HG03025 (cell line): ENCODE measurements at regions not wholly inside any gene's neighbourhood (a gene's known extent, or its start where the extent isn't known, plus 50 kb on each side); places are given as distances from the start of the nearest gene placed in this dataset.
"Not testable (repeated sequence)": the region's sequence is repeated elsewhere in the genome, so short reads cannot be mapped to it uniquely, and the experiment has no call there.

Experiments
- ATAC-seq: cut with Tn5 transposase; IDR thresholded peaks from one replicate; pipeline ENCODE4 v1.9.1; 2021; ENCODE audit warnings: mild to moderate bottlenecking, moderate library complexity; ENCODE audit not compliant: unreplicated experiment, low FRiP score

- no peak for ATAC-seq
Measured at GRCh38 chr11:115980337-115981103, 476.3 kb upstream of the CADM1 start.

- no peak for ATAC-seq
Measured at GRCh38 chr11:115974703-115975102, 470.5 kb upstream of the CADM1 start.

GRCh38 chr11:115967203-115967602 is 463.0 kb upstream of the CADM1 start:
- ATAC-seq: not testable (repeated sequence)

GRCh38 chr11:115965767-115966504 is 461.7 kb upstream of the CADM1 start:
- ATAC-seq: no peak

GRCh38 chr11:115964091-115964490 is 459.9 kb upstream of the CADM1 start:
- no peak for ATAC-seq

- ATAC-seq: no peak
Measured at GRCh38 chr11:115963156-115963555, 458.9 kb upstream of the CADM1 start.

- no peak for ATAC-seq
Measured at GRCh38 chr11:115961159-115962003, 457.2 kb upstream of the CADM1 start.

- no peak for ATAC-seq
Measured at GRCh38 chr11:115959081-115959486, 454.9 kb upstream of the CADM1 start.

- ATAC-seq: no peak
Measured at GRCh38 chr11:115958089-115959000, 454.1 kb upstream of the CADM1 start.

- no peak for ATAC-seq
Measured at GRCh38 chr11:115955803-115956202, 451.6 kb upstream of the CADM1 start.

- ATAC-seq: no peak
Measured at GRCh38 chr11:115950660-115951059, 446.4 kb upstream of the CADM1 start.

GRCh38 chr11:115944596-115944995 is 440.4 kb upstream of the CADM1 start:
- no peak for ATAC-seq

GRCh38 chr11:115942011-115942410 is 437.8 kb upstream of the CADM1 start:
- no peak for ATAC-seq

- ATAC-seq: no peak
Measured at GRCh38 chr11:115941481-115941993, 437.3 kb upstream of the CADM1 start.

- ATAC-seq: no peak
Measured at GRCh38 chr11:115941044-115941443, 436.8 kb upstream of the CADM1 start.

GRCh38 chr11:115939731-115940421 is 435.7 kb upstream of the CADM1 start:
- ATAC-seq: no peak

- no peak for ATAC-seq
Measured at GRCh38 chr11:115939104-115939730, 435.0 kb upstream of the CADM1 start.

- ATAC-seq: no peak
Measured at GRCh38 chr11:115933564-115933963, 429.3 kb upstream of the CADM1 start.
